KOPT-K1 (cell line): ENCODE measurements at regions not wholly inside any gene's neighbourhood (a gene's known extent, or its start where the extent isn't known, plus 50 kb on each side); places are given as distances from the start of the nearest gene placed in this dataset.
"Not testable (repeated sequence)": the region's sequence is repeated elsewhere in the genome, so short reads cannot be mapped to it uniquely, and the experiment has no call there.

Experiments
- H3K27ac ChIP-seq: fragments of 200-600 bp; sonication (generic); 2 replicates; pipeline ENCODE4 v1.5.1; 2016; ENCODE audit warnings: antibody characterized with exemption, mild to moderate bottlenecking, low read depth, low read length; ENCODE audit not compliant: poor library complexity, severe bottlenecking
- H3K36me3 ChIP-seq: fragments of 200-600 bp; sonication (generic); 2 replicates; pipeline ENCODE4 v1.5.1; 2017; ENCODE audit warnings: antibody characterized with exemption, mild to moderate bottlenecking, low read length, moderate library complexity; ENCODE audit not compliant: insufficient read depth
- H3K9me3 ChIP-seq: fragments of 200-600 bp; sonication (generic); 2 replicates; pipeline ENCODE4 v1.5.1; 2017; ENCODE audit warnings: antibody characterized with exemption, low read length, mild to moderate bottlenecking; ENCODE audit not compliant: insufficient read depth, poor library complexity, severe bottlenecking

DNA sequence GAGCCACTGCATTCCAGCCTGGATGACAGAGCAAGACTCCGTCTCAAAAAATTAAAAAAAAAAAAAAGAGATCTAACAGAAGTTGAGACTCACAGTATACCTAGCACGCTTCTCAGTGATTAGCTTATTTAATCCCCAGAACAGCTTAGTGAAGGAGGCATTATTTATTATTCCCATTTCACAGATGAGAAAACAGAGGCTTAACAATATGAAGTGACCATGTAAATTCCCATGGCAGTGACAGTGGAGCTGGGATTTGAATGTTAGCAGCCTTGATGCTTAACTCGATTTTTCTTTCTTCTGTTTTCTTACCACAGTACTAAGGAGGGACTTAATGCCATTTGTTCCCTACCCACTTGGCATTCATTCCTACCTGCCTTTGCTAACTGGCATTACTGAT is 89.9 kb upstream of the ZNF217 start:
- no peaks in the 10 kb centered on the region for H3K9me3 ChIP-seq
- no peaks in the 10 kb centered on the region for H3K36me3 ChIP-seq

DNA sequence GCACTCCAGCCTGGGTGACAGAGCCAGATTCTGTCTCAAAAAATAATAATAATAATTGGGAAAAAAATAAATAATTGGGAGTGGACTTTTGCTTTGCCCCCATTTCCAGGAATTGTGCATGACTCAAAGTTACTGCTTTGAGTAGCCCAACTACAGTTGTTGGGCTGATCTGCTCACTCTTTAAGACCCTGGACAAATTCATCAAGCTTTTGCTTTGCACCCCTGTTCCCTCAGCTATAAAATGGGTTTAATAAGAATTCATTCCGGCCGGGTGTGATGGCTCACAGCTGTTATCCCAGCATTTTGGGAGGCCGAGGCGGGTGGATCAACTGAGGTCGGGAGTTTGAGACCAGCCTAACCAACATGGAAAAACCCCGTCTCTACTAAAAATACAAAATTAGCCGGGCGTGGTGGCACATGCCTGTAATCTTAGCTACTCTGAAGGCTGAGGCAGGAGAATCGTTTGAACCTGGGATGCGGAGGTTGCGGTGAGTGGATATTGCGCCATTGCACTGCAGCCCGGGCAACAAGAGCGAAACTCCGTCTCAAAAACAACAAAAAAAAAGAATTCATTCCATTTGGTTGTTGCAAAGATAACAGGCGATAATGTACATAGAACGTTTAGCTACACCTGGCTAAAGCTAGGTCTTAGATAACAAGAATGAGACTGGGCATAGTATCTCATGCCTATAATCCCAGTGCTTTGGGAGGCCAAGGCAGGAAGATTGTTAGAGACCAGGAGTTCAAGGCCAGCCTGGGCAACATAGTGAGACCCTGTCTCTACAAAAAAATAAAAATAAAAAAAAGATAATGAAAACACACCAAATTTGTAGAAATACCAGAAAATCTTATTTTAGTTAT is 87.9 kb upstream of the ZNF217 start:
- Histone ChIP-seq H3K9me3 (no peaks in the 10 kb centered on the region), H3K36me3 (no peaks in the 10 kb centered on the region), H3K27ac (no peak overlapping the region)

More for the DNA sequence above, 89.9 kb upstream of the ZNF217 start:
- no peak overlapping the region for H3K27ac ChIP-seq

DNA sequence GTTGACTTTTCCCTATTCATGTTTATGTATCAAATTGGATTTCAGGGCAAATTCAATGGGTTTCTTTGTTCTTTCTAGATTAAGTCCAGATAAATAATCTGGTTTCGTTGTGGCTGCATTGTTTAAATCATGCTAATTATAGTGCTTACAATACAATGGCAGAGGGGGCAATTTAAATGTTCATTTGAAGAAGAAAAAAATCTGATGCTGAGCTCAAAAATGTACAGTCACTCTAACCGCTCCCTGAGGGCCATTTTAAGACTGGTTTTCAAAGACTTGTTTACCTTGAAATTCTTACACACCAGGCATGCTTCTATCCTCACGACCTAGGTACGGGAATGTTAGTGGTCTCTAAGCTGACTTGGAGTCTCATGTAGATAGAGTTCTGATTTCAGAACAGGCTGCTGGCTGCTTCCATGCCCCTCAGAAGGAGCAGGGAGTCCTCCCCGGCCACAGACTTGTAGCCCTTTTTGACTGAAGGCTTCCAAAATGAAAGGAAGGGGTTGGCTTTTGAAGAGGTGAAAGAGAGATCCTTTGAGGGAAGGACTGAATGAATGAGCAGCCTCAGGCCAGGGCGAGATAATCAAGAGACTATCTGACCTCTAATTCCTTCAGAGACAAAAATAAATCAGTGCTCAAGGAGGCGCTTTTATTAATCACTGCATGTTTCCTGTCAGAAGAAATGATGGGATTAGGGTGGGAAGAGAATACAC is 86.1 kb upstream of the ZNF217 start:
- Histone ChIP-seq H3K36me3 (no peaks in the 10 kb centered on the region), H3K9me3 (no peaks in the 10 kb centered on the region), H3K27ac (peak overlapping the region; percentile 63)

DNA sequence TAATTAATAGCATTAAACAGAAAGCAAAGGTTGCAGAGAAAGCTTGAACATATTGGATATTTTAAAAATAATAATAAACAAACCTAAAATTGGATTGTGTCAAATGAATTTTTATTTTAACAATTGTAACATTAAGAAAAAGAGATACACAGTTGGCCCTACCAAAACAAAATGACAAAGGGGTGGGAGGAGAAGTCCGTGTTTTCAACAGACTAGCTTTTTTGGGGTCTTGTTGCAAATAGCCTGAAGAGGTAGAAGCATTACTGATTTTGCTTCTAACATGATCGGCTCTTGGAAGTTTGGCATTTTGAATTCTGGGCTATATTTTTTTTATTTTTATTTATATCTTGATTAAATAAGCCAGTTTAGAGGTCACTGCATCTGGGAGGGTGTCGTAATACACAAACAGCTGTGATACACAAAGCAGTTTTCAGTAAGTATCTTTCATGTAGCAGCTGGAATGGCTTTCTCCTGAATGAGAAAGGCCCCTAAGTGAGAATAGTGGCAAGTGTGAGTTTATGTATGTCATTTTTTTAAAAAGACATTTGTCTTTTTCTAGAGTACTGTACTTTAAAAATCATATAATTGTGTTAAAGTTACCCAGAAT is 85.5 kb upstream of the ZNF217 start:
- H3K27ac ChIP-seq = peak overlapping the region; percentile 63

DNA sequence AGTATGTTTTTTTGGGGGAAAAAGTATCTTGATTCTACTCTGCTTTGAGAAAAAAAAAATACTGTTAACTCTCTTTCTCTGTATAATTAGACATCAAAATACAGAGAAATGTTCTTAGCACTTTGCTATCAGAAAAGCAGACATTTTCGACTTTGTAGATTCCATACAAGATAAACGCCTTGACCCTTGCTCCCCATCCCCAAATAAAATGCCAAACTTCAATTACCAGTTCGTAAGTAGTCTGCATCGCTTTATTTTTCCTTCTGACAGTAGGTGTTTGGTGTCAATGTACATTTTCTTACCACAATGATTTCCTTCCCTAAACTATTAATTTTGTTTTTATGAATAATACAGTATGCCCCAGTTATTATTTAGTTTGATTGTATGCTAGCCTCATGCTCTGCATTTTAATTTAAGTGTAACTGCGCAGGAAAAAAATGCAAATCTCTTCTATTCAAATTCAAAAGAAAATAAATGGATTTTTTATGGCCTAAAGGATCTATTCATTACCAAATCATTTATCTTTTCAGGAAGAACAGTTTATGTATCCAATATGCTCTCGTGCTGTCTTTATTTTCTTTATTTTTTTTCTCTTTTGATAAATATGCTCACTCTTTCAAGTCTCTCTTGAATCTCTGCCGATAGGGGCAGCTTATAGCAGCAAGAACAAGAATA is 84.8 kb upstream of the ZNF217 start:
- H3K9me3 ChIP-seq = no peaks in the 10 kb centered on the region
- H3K27ac ChIP-seq = peak overlapping the region; percentile 63
- no peaks in the 10 kb centered on the region for H3K36me3 ChIP-seq

More for the DNA sequence above, 85.5 kb upstream of the ZNF217 start:
- Histone ChIP-seq H3K36me3 (no peaks in the 10 kb centered on the region), H3K9me3 (no peaks in the 10 kb centered on the region)

DNA sequence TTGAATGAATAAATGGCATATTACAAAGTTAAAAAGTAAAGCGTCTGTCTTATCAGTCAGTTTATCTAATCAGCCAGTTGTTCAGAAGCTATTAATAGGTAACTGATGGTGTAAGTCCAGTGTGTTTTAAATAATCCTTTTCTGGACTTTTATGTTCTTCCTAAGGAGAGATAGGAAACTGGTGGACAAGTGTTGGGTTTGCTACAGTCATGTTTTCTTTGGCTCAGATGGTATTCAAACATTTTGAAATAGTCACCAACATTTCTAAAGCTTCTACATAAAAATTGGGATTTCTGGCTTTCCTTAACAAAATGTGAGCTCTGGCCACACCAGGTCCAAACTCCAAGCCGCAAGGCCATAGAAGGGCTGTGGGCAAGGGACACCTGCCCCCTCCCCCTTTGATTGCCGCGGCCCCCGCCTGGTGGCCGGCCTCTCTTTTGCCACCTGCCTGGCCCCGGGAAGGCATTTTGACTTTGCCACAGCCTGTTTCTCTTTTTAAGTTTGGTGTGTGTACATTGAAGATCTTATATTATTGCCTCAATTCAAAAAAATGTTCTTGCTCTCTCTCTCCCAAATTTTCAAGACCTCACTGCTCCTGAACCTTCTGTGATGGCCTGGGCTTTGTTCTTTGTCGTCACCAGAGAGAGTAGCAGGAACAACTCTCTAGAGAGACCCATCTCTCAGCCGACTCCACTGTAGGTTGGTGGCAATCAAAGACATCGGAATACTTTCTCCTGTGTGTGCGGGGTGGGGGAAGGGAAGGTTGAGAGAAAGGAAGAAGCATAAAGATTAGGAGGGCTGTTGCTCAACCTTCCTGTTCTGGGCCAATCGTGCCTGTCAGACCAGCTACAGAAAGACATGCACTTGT is 84.0 kb upstream of the ZNF217 start:
- Histone ChIP-seq H3K9me3 (no peaks in the 10 kb centered on the region), H3K36me3 (no peaks in the 10 kb centered on the region), H3K27ac (peak overlapping the region; percentile 63)

DNA sequence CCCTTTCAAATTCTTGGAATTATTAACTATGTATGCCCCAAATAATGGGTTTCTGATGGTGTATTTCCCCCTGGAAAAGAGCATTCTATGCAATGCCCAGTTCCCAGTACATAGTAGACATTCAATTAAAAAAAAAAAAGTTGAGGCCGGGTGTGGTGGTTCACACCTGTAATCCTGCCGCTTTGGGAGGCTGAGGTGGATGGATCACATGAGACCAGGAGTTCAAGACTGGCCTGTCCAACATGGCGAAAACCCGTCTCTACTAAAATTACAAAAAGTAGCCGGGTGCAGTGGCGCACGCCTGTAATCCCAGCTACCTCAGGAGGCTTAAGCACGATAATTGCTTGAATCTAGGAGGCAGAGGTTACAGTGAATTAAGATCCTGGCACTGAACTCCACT is 83.3 kb upstream of the ZNF217 start:
- Histone ChIP-seq H3K27ac (no peak overlapping the region), H3K9me3 (no peaks in the 10 kb centered on the region), H3K36me3 (no peaks in the 10 kb centered on the region)

DNA sequence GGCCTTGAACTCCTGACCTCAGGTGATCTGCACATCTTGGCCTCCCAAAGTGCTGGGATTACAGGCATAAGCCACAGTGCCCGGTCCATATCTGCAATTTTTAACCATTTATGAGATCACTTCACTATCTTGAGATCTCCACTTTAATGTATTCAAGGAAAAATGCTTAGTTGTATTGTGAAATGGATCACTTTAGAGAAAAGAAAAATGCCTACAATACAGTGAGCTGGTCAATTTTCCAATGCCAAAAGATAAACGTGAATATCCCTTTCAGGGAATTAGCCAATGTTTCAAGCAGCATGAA is 82.8 kb upstream of the ZNF217 start:
- no peak overlapping the region for H3K27ac ChIP-seq
- H3K9me3 ChIP-seq = no peaks in the 10 kb centered on the region
- no peaks in the 10 kb centered on the region for H3K36me3 ChIP-seq

DNA sequence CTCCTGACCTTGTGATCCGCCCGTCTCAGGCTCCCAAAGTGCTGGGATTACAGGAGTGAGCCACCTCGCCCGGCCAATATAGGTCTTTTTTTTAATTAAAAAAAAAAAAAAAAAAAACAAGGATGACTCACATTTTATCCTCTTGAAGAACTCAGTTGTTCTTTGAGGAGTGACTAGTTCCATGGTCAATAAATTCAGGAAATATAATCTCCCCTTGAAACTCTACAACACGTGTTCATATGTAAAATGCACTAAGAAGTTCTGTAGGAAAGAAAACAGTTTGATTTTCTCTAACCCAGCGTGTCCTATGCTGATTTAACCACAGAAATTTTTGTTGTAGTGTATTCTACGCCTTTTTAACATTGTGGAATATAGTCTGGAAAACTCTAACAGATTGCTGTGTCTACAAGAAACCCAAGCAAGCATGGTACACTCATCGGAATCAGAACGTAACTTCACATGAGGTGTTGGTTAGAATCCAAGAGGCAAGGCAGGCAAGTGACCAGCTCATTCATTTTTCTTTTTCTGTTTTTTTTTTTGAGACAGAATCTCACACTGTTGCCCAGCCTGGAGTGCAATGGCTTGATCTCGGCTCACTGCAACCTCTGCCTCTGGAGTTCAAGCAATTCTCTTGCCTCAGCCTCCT is 79.0 kb upstream of the ZNF217 start:
- H3K9me3 ChIP-seq = no peaks in the 10 kb centered on the region
- no peak overlapping the region for H3K27ac ChIP-seq
- no peaks in the 10 kb centered on the region for H3K36me3 ChIP-seq

DNA sequence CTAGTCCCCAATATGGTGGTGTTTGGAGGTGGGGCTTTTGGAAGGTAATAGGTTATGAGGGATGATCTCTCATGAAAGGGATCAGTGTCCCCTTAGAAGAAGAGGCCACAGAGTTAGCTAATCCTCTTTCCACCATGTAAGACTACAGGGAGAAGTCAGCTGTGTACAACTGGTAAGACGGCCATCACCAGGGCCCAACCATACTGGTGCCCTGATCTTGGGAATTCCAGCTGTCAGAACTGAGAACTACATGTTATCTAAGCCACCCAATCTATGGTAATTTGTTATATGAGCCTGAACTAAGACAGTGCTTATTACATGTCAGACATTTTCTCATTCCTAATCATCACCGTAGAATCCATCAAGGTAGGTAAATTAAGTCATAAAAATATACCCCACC is 77.7 kb upstream of the ZNF217 start:
- no peaks in the 10 kb centered on the region for H3K9me3 ChIP-seq
- H3K27ac ChIP-seq = no peak overlapping the region
- no peaks in the 10 kb centered on the region for H3K36me3 ChIP-seq

DNA sequence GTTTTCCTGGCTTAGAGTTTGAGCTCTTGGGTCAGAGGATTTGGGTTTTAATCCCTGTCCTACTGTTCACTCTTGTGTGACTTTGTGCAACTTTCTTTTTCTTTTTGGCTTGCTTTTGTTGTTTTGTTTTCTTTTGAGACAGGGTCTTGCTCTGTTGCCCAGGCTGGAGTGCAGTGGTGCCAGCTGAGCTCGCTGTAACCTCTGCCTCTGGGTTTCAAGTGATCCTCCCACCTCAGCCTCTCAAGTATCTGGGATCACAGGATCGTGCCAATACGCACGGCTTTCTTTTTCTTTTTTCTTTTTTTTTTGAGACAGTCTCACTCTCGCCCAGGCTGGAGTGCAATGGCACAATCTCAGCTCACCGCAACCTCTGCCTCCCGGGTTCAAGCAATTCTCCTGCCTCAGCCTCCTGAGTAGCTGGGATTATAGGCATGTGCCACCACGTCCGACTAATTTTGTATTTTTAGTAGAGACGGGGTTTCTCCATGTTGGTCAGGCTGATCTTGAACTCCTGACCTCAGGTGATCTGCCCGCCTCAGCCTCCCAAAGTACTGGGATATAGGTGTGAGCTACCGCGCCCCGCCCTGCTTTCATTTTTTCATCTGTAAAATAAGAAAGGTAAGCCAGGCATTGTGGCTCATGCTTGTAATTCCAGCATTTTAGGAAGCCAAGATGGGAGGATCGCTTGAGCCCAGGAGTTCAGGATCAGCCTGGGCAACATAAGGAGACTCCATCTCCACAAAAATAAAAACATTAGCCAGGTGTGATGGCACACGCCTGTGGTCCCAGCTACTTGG is 76.1 kb upstream of the ZNF217 start:
- not testable (repeated sequence) for H3K9me3 ChIP-seq, H3K27ac ChIP-seq, H3K36me3 ChIP-seq

DNA sequence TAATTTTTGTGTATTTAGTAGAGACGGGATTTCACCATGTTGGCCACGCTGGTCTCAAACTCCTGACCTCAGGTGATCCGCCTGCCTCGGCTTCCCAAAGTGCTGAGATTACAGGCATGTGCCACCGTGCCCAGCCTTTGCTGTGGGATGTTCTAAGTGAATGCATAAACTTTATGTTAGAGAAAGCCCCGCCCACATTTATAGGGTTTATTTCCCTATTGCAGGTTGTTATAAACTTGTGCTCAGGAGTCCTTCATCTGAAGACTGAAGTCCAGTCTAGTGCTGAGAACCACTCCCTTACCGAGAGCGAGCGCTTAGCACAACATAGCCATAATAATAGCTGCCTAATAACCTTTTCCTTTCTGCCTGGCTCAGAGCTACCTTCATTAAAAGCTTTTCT is 75.4 kb upstream of the ZNF217 start:
- H3K9me3 ChIP-seq = no peaks in the 10 kb centered on the region
- H3K27ac ChIP-seq = no peak overlapping the region
- H3K36me3 ChIP-seq = no peaks in the 10 kb centered on the region

DNA sequence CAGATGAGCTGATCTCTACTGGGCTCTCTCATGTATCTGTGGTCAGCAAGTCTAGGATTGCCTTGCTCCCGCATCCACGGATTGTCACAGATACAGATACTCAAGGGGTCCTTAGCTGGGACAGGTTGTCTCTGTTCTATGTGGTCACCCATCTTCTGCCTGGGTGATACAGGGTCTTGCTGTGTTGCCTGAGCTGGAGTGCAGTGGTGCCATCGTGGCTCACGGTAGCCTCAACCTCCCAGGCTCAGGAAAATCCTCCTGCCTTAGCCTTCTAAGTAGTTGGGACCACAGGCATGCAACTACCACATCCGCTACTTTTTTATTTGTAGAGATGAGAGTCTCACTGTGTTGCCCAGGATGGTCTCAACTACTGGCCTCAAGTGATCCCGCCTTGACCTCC is 72.5 kb upstream of the ZNF217 start:
- no peaks in the 10 kb centered on the region for H3K36me3 ChIP-seq
- no peak overlapping the region for H3K27ac ChIP-seq
- no peaks in the 10 kb centered on the region for H3K9me3 ChIP-seq
